RWPE2 (cell line): ENCODE measurements at regions not wholly inside any gene's neighbourhood (a gene's known extent, or its start where the extent isn't known, plus 50 kb on each side); places are given as distances from the start of the nearest gene placed in this dataset.

ENCODE experiments used
- ATAC-seq: fragments of 200-7000 bp; cut with Tn5 transposase; 3 replicates; pipeline ENCODE4 v1.9.1; 2021; ENCODE audit warnings: low read depth
- DNase-seq: peaks from one replicate; pipeline ENCODE4 v3.0.0-alpha.2; 2020; ENCODE audit warnings: low spot score
- H3K27ac ChIP-seq: fragments of 450-650 bp; 2 replicates; pipeline ENCODE4 v1.5.1; 2017; ENCODE audit warnings: mild to moderate bottlenecking; ENCODE audit not compliant: poor library complexity, severe bottlenecking
- H3K27me3 ChIP-seq: fragments of 250-450 bp; sonication (Bioruptor Pico); 2 replicates; pipeline ENCODE4 v1.5.1; 2021; ENCODE audit warnings: mild to moderate bottlenecking, moderate library complexity; ENCODE audit not compliant: insufficient read depth, poor library complexity, severe bottlenecking
- H3K36me3 ChIP-seq: fragments of 250-450 bp; sonication (Bioruptor Pico); 2 replicates; pipeline ENCODE4 v1.5.1; 2020; ENCODE audit warnings: low read depth, mild to moderate bottlenecking, moderate library complexity
- H3K4me1 ChIP-seq: fragments of 250-450 bp; sonication (Bioruptor Pico); 2 replicates; pipeline ENCODE4 v1.5.1; 2021; ENCODE audit warnings: mild to moderate bottlenecking, moderate library complexity; ENCODE audit not compliant: insufficient read depth, poor library complexity, severe bottlenecking
- H3K4me3 ChIP-seq: fragments of 250-450 bp; sonication (Bioruptor Pico); 2 replicates; pipeline ENCODE4 v1.5.1; 2021; ENCODE audit warnings: mild to moderate bottlenecking, moderate library complexity; ENCODE audit not compliant: severe bottlenecking
- H3K9me3 ChIP-seq: fragments of 250-450 bp; sonication (Bioruptor Pico); 2 replicates; pipeline ENCODE4 v1.5.1; 2021; ENCODE audit warnings: mild to moderate bottlenecking, moderate library complexity; ENCODE audit not compliant: severe bottlenecking
- TF ChIP-seq, protein P1 (sequence below): fragments of 450-650 bp; IDR thresholded peaks from one replicate; pipeline ENCODE4 v1.5.1; 2017; ENCODE audit warnings: mild to moderate bottlenecking, moderate library complexity; ENCODE audit not compliant: poor library complexity, severe bottlenecking

GRCh38 chr2:207316484-207316883, 150.7 kb upstream of the KLF7 start:
- H3K4me1 ChIP-seq: peaks cover 22% of the 10 kb centered on the region
- ATAC-seq (no peak), DNase-seq (no peak)
- no peaks in the 10 kb centered on the region for H3K27me3 ChIP-seq
- no peaks in the 10 kb centered on the region for H3K36me3 ChIP-seq
- no peak overlapping the region for H3K4me3 ChIP-seq
- no peaks in the 10 kb centered on the region for H3K9me3 ChIP-seq
- TF ChIP-seq, protein P1, sequence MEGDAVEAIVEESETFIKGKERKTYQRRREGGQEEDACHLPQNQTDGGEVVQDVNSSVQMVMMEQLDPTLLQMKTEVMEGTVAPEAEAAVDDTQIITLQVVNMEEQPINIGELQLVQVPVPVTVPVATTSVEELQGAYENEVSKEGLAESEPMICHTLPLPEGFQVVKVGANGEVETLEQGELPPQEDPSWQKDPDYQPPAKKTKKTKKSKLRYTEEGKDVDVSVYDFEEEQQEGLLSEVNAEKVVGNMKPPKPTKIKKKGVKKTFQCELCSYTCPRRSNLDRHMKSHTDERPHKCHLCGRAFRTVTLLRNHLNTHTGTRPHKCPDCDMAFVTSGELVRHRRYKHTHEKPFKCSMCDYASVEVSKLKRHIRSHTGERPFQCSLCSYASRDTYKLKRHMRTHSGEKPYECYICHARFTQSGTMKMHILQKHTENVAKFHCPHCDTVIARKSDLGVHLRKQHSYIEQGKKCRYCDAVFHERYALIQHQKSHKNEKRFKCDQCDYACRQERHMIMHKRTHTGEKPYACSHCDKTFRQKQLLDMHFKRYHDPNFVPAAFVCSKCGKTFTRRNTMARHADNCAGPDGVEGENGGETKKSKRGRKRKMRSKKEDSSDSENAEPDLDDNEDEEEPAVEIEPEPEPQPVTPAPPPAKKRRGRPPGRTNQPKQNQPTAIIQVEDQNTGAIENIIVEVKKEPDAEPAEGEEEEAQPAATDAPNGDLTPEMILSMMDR: no peak
- no peak overlapping the region for H3K27ac ChIP-seq

- DNase-seq: no peak
- TF ChIP-seq, protein P1: no peak
- Histone ChIP-seq H3K27me3 (no peaks in the 10 kb centered on the region), H3K4me3 (no peak overlapping the region), H3K36me3 (no peaks in the 10 kb centered on the region), H3K27ac (peak overlapping the region; percentile 16), H3K9me3 (no peaks in the 10 kb centered on the region), H3K4me1 (peaks cover 18% of the 10 kb centered on the region)
- no peak for ATAC-seq
Measured at GRCh38 chr2:207316906-207317305, 151.2 kb upstream of the KLF7 start.

- H3K27ac ChIP-seq: peak overlapping the region; percentile 16
- DNase-seq (no peak), ATAC-seq (peak; percentile 82)
Measured at GRCh38 chr2:207317378-207317984, 151.7 kb upstream of the KLF7 start.

GRCh38 chr2:207318181-207318628, 152.5 kb upstream of the KLF7 start:
- H3K27ac ChIP-seq: no peak overlapping the region

More at GRCh38 chr2:207317378-207317984, 151.7 kb upstream of the KLF7 start:
- H3K36me3 ChIP-seq: no peaks in the 10 kb centered on the region
- peaks cover 15% of the 10 kb centered on the region for H3K4me1 ChIP-seq
- H3K4me3 ChIP-seq: no peak overlapping the region
- H3K27me3 ChIP-seq: no peaks in the 10 kb centered on the region
- H3K9me3 ChIP-seq: no peaks in the 10 kb centered on the region
- TF ChIP-seq, protein P1: no peak

GRCh38 chr2:207319316-207319715, 153.6 kb upstream of the KLF7 start:
- H3K27ac ChIP-seq: no peak overlapping the region
- H3K27me3 ChIP-seq: no peaks in the 10 kb centered on the region
- H3K36me3 ChIP-seq: no peaks in the 10 kb centered on the region
- TF ChIP-seq, protein P1: no peak
- no peaks in the 10 kb centered on the region for H3K9me3 ChIP-seq
- DNase-seq (no peak), ATAC-seq (no peak)
- peaks cover 15% of the 10 kb centered on the region for H3K4me1 ChIP-seq
- no peak overlapping the region for H3K4me3 ChIP-seq

More at GRCh38 chr2:207318181-207318628, 152.5 kb upstream of the KLF7 start:
- no peaks in the 10 kb centered on the region for H3K36me3 ChIP-seq
- TF ChIP-seq, protein P1: no peak
- H3K4me1 ChIP-seq: peaks cover 15% of the 10 kb centered on the region
- no peak overlapping the region for H3K4me3 ChIP-seq
- H3K27me3 ChIP-seq: no peaks in the 10 kb centered on the region
- H3K9me3 ChIP-seq: no peaks in the 10 kb centered on the region
- ATAC-seq (no peak), DNase-seq (no peak)
